Progenitor cell of endocrine pancreas (in vitro differentiated cells): ENCODE measurements at regions not wholly inside any gene's neighbourhood (a gene's known extent, or its start where the extent isn't known, plus 50 kb on each side); places are given as distances from the start of the nearest gene placed in this dataset.

Source experiments
- DNase-seq: peaks from one replicate; pipeline ENCODE4 v3.0.0; 2021; ENCODE audit warnings: low spot score; ENCODE audit not compliant: unreplicated experiment
- H3K27ac Mint-ChIP-seq: 2 replicates; pipeline ENCODE4 v1.8.0; 2021; ENCODE audit warnings: mild to moderate bottlenecking, moderate library complexity, mixed read lengths
- H3K27me3 Mint-ChIP-seq: 2 replicates; pipeline ENCODE4 v1.8.0; 2021; ENCODE audit warnings: mixed read lengths
- H3K36me3 Mint-ChIP-seq: 2 replicates; pipeline ENCODE4 v1.8.0; 2022; ENCODE audit warnings: mixed read lengths; ENCODE audit not compliant: insufficient read depth
- H3K4me1 Mint-ChIP-seq: 2 replicates; pipeline ENCODE4 v1.8.0; 2021; ENCODE audit warnings: low read depth, mixed read lengths
- H3K4me3 Mint-ChIP-seq: 2 replicates; pipeline ENCODE4 v1.8.0; 2021; ENCODE audit warnings: low read depth, mild to moderate bottlenecking, moderate library complexity, mixed read lengths
- H3K9me3 Mint-ChIP-seq: 2 replicates; pipeline ENCODE4 v1.8.0; 2021; ENCODE audit warnings: low read depth, mixed read lengths
- TF ChIP-seq, protein P1 (sequence below): fragments of 200-600 bp; sonication (generic); IDR thresholded peaks from one replicate; pipeline ENCODE4 v1.5.0; 2021; ENCODE audit warnings: antibody characterized with exemption, mild to moderate bottlenecking; ENCODE audit not compliant: unreplicated experiment

DNA sequence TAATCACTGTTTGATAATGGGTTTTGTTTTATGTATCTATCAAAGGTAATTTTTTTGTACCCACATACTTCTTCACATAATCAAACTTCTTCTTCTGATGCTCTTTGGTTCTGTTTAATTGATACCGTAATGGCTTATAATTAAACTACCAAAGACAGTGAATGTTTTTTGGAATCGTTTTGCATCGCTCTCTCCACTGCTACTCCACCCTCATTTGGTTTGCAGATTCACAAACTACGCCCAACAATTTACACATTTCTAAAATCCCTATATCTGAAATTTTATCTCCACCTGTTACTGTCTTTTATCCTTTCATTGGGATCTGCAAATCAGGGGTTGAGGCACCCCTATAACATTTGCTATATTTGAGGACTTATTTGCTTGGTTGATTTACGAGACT lies 319.6 kb downstream of the RWDD3 start:
- no peak for DNase-seq
- peaks cover 4% of the 10 kb centered on the region for H3K36me3 Mint-ChIP-seq
- H3K27ac Mint-ChIP-seq: no peak overlapping the region
- peaks cover 3% of the 10 kb centered on the region for H3K27me3 Mint-ChIP-seq
- peaks cover 6% of the 10 kb centered on the region for H3K9me3 Mint-ChIP-seq
- peaks cover 3% of the 10 kb centered on the region for H3K4me1 Mint-ChIP-seq
- TF ChIP-seq, protein P1, sequence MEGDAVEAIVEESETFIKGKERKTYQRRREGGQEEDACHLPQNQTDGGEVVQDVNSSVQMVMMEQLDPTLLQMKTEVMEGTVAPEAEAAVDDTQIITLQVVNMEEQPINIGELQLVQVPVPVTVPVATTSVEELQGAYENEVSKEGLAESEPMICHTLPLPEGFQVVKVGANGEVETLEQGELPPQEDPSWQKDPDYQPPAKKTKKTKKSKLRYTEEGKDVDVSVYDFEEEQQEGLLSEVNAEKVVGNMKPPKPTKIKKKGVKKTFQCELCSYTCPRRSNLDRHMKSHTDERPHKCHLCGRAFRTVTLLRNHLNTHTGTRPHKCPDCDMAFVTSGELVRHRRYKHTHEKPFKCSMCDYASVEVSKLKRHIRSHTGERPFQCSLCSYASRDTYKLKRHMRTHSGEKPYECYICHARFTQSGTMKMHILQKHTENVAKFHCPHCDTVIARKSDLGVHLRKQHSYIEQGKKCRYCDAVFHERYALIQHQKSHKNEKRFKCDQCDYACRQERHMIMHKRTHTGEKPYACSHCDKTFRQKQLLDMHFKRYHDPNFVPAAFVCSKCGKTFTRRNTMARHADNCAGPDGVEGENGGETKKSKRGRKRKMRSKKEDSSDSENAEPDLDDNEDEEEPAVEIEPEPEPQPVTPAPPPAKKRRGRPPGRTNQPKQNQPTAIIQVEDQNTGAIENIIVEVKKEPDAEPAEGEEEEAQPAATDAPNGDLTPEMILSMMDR: no peak
- no peak overlapping the region for H3K4me3 Mint-ChIP-seq

DNA sequence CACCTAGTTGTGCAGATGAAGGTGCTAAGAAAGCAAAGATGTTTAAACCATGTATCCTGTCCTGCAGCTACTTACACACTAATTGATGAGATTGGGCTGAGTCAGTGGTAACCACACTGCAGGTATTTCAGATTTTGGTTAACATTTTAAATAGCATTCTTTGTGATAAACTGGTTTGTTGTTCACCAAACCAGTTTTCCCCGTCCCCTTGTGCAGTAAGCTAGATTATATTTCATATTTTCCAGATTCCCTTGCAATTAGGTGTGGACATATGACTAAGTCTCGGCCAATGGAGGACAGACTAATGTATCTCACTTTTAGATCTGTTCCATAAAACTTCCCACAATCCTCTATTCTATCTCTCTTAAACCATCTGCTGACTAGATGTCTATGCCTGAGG lies 320.4 kb downstream of the RWDD3 start:
- TF ChIP-seq, protein P1: no peak
- Mint-ChIP-seq H3K4me3 (no peak overlapping the region), H3K4me1 (no peaks in the 10 kb centered on the region), H3K36me3 (peaks cover 4% of the 10 kb centered on the region), H3K27me3 (no peaks in the 10 kb centered on the region), H3K9me3 (peaks cover 13% of the 10 kb centered on the region), H3K27ac (no peak overlapping the region)
- DNase-seq: no peak

DNA sequence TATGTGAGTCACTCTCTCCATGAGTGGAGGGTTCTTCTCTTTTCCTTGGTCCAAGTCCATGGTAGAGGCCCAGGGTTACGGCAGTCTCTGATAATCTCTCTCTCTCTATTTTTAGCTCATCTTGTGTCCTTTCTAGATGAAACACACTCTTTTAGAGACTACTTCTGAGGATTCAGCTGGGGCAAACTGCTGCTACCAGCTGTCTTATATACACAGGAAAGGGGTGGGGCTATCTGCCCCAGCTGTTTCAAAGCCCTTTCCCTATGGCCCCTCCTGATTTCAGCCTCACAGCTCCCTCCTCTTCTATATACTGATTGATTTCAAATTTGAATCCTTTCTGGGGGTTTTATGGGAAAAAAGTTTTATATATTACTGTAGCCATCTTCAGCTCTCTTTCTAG lies 324.8 kb downstream of the RWDD3 start:
- TF ChIP-seq, protein P1: no peak
- DNase-seq: no peak
- no peak overlapping the region for H3K4me3 Mint-ChIP-seq
- no peak overlapping the region for H3K27ac Mint-ChIP-seq
- peaks cover 6% of the 10 kb centered on the region for H3K4me1 Mint-ChIP-seq
- H3K9me3 Mint-ChIP-seq: peaks cover 16% of the 10 kb centered on the region
- H3K27me3 Mint-ChIP-seq: no peaks in the 10 kb centered on the region
- H3K36me3 Mint-ChIP-seq: peaks cover 4% of the 10 kb centered on the region

DNA sequence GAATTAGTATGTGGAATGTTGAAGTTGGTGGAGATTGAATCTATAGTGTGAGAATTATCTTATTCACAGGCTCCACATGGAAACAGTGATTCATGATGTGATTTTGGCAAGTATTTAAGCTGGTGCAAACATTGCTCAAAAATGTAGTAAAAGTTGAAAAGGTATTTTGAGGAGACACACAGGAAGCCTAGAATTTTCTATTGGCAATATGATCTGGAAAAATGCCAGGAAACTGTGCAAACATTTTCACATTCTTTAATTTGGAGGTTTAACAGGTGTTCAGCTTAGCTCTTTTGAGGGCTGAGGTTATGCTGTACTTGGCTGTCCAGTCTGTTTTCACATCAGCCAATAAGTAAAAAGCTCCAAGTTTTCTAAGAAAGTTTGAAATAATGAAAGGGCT lies 327.3 kb downstream of the RWDD3 start:
- no peak overlapping the region for H3K27ac Mint-ChIP-seq
- peaks cover 6% of the 10 kb centered on the region for H3K4me1 Mint-ChIP-seq
- DNase-seq: no peak
- TF ChIP-seq, protein P1: no peak
- H3K9me3 Mint-ChIP-seq: peaks cover 16% of the 10 kb centered on the region
- H3K4me3 Mint-ChIP-seq: no peak overlapping the region
- H3K36me3 Mint-ChIP-seq: peaks cover 4% of the 10 kb centered on the region
- H3K27me3 Mint-ChIP-seq: no peaks in the 10 kb centered on the region

DNA sequence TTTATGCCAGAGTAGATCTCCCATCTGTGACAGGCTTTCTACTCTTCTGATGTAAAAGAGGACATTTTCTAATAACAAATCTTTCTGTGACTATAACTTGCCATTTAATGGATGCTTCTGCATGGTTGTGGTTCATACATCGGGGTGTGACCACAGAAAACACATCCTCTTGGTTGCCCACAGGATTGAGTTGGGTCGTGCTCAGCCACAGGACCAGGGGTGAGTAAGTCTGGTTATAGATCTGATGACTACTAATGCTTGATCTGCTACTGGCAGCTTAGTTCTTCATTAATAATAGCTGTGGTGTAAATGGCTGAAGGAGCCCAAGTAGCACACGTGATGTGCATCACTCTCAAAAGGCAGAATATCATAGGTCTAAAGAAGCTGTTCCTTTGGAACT lies 328.2 kb downstream of the RWDD3 start:
- no peak for DNase-seq
- H3K36me3 Mint-ChIP-seq: peaks cover 4% of the 10 kb centered on the region
- peaks cover 6% of the 10 kb centered on the region for H3K4me1 Mint-ChIP-seq
- TF ChIP-seq, protein P1: no peak
- no peaks in the 10 kb centered on the region for H3K27me3 Mint-ChIP-seq
- no peak overlapping the region for H3K27ac Mint-ChIP-seq
- H3K9me3 Mint-ChIP-seq: peaks cover 15% of the 10 kb centered on the region
- H3K4me3 Mint-ChIP-seq: no peak overlapping the region
